DOHH2 (cell line): ENCODE measurements at regions not wholly inside any gene's neighbourhood (a gene's known extent, or its start where the extent isn't known, plus 50 kb on each side); places are given as distances from the start of the nearest gene placed in this dataset.

Experiments
- H3F3A ChIP-seq: fragments of 200-600 bp; sonication (generic), shearing (Covaris generic); 2 replicates; pipeline ENCODE4 v1.6.0; 2016; ENCODE audit warnings: antibody characterized with exemption, mild to moderate bottlenecking; ENCODE audit not compliant: control insufficient read depth, insufficient read depth
- H3K27ac ChIP-seq: fragments of 200-600 bp; sonication (generic); 2 replicates; pipeline ENCODE4 v1.5.1; 2014; ENCODE audit warnings: low read depth, mild to moderate bottlenecking, low read length, moderate library complexity
- H3K27me3 ChIP-seq: fragments of 200-600 bp; sonication (generic); 2 replicates; pipeline ENCODE4 v1.6.1; 2014; ENCODE audit warnings: mild to moderate bottlenecking, low read length, mixed read lengths; ENCODE audit not compliant: control insufficient read depth
- H3K36me3 ChIP-seq: fragments of 200-600 bp; sonication (generic); 2 replicates; pipeline ENCODE4 v1.6.1; 2014; ENCODE audit warnings: mild to moderate bottlenecking, low read length, moderate library complexity, mixed read lengths; ENCODE audit not compliant: control insufficient read depth
- H3K4me1 ChIP-seq: fragments of 200-600 bp; sonication (generic); 2 replicates; pipeline ENCODE4 v1.6.1; 2014; ENCODE audit warnings: mild to moderate bottlenecking, low read length, mixed read lengths; ENCODE audit not compliant: control insufficient read depth
- H3K4me2 ChIP-seq: fragments of 200-600 bp; sonication (generic); 2 replicates; pipeline ENCODE4 v1.6.0; 2014; ENCODE audit warnings: mild to moderate bottlenecking, low read length, moderate library complexity
- H3K4me3 ChIP-seq: fragments of 200-600 bp; sonication (generic); 2 replicates; pipeline ENCODE4 v1.5.1; 2014; ENCODE audit warnings: mild to moderate bottlenecking, low read length, mixed read lengths
- H3K79me2 ChIP-seq: fragments of 200-600 bp; sonication (generic); 2 replicates; pipeline ENCODE4 v1.6.1; 2014; ENCODE audit warnings: mild to moderate bottlenecking, low read length, mixed read lengths; ENCODE audit not compliant: control insufficient read depth
- H3K9me2 ChIP-seq: fragments of 200-600 bp; sonication (generic); replicated peaks from 2 replicates; pipeline ENCODE4 v1.6.1; 2014; ENCODE audit warnings: mild to moderate bottlenecking, low read length, mixed read lengths; ENCODE audit not compliant: control insufficient read depth
- H3K9me3 ChIP-seq: fragments of 200-600 bp; sonication (generic); 2 replicates; pipeline ENCODE4 v1.6.1; 2014; ENCODE audit warnings: antibody characterized with exemption, low read length, mixed read lengths; ENCODE audit not compliant: control insufficient read depth, insufficient read depth
- H4K20me1 ChIP-seq: fragments of 200-600 bp; sonication (generic); 2 replicates; pipeline ENCODE4 v1.6.0; 2014; ENCODE audit warnings: low read depth, mild to moderate bottlenecking, antibody characterized with exemption, low read length, moderate library complexity; ENCODE audit not compliant: control insufficient read depth, insufficient read depth
- EZH2phosphoT487 ChIP-seq: fragments of 200-600 bp; sonication (generic); IDR thresholded peaks from 2 replicates; pipeline ENCODE4 v1.6.1; 2017; ENCODE audit warnings: borderline replicate concordance, mild to moderate bottlenecking, antibody characterized with exemption, low read length, moderate library complexity, mixed read lengths
- TF ChIP-seq, protein P1 (sequence below): fragments of 200-600 bp; sonication (generic); IDR thresholded peaks from one replicate; pipeline ENCODE4 v1.5.1; 2014; ENCODE audit warnings: antibody characterized with exemption, mild to moderate bottlenecking, low read depth, low read length; ENCODE audit not compliant: poor library complexity, severe bottlenecking

DNA sequence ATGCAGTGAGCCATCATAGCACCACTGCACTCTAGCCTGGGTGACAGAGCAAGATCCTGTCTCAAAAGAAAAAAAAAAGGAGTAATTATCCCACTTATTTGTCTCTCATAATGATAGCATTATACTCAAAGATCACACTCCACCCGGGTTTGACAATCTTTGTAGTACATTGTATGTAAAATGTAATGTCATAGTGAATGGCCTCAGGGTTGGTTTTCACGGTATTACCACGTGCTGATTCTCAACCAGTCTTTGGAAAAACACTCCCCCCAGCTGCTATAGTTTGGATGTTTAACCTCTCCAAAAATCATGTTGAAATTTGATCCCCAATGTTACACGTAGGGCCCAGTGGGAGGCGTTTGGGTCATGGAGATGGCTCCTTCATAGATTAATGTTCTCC, 402.4 kb upstream of the GRAMD2B start:
- H3K27ac ChIP-seq, result no peak overlapping the region
- H3K4me3 ChIP-seq, result no peak overlapping the region
- no peaks in the 10 kb centered on the region for H4K20me1 ChIP-seq
- H3K4me1 ChIP-seq, result no peaks in the 10 kb centered on the region
- H3K27me3 ChIP-seq, result no peaks in the 10 kb centered on the region
- no peaks in the 10 kb centered on the region for H3F3A ChIP-seq
- no peaks in the 10 kb centered on the region for H3K36me3 ChIP-seq
- TF ChIP-seq, protein P1, sequence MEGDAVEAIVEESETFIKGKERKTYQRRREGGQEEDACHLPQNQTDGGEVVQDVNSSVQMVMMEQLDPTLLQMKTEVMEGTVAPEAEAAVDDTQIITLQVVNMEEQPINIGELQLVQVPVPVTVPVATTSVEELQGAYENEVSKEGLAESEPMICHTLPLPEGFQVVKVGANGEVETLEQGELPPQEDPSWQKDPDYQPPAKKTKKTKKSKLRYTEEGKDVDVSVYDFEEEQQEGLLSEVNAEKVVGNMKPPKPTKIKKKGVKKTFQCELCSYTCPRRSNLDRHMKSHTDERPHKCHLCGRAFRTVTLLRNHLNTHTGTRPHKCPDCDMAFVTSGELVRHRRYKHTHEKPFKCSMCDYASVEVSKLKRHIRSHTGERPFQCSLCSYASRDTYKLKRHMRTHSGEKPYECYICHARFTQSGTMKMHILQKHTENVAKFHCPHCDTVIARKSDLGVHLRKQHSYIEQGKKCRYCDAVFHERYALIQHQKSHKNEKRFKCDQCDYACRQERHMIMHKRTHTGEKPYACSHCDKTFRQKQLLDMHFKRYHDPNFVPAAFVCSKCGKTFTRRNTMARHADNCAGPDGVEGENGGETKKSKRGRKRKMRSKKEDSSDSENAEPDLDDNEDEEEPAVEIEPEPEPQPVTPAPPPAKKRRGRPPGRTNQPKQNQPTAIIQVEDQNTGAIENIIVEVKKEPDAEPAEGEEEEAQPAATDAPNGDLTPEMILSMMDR, result no peak
- TF ChIP-seq EZH2phosphoT487, result no peak
- H3K9me3 ChIP-seq, result no peaks in the 10 kb centered on the region
- no peak overlapping the region for H3K4me2 ChIP-seq
- no peaks in the 10 kb centered on the region for H3K79me2 ChIP-seq
- no peaks in the 10 kb centered on the region for H3K9me2 ChIP-seq

DNA sequence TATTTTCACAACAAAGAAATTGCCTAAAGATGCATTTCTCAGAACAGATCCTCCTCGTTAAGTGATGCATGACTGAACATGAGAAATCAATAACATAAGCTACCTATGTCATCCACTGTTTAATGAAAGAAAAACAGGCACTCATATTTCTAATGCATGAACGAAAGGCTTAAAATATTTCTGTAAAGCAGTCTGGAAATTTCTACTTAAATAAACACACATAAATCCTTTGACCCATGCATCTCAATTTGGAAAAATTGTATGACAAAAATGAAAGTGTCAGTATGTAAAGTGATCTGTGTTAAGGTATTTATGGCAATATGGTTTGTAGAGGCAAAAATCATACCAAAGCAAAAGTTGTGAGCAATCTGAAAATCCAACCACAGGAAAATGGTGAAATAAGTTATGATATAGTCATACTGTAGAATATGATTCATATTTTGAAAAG, 399.2 kb upstream of the GRAMD2B start:
- Histone ChIP-seq H3K79me2 (no peaks in the 10 kb centered on the region), H3K27me3 (no peaks in the 10 kb centered on the region), H3F3A (no peaks in the 10 kb centered on the region), H3K36me3 (no peaks in the 10 kb centered on the region), H3K9me2 (no peaks in the 10 kb centered on the region), H3K27ac (no peak overlapping the region), H4K20me1 (no peaks in the 10 kb centered on the region), H3K4me3 (no peak overlapping the region), H3K4me1 (no peaks in the 10 kb centered on the region), H3K9me3 (no peaks in the 10 kb centered on the region), H3K4me2 (no peak overlapping the region)
- no peak for TF ChIP-seq EZH2phosphoT487
- TF ChIP-seq, protein P1, result no peak

DNA sequence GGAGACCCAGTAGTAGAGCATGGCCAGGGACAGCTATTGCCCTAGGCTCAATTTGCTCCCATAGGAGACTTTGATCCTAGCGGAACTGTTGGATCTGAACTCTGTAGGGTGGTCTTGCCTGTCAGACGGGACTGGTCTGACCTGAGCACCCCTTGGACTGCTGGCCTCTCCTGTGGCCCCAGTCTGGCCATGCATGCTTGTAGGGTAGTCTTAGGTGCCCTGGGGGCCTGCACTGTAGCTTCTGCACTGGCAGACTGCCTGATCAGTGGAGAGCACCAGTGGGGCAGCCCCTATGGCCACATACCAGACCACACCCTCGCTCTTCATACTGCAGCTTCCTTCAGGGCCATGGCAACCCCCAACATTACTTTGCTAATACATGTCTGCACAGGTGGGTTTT, 396.1 kb upstream of the GRAMD2B start:
- Histone ChIP-seq H3K27ac (no peak overlapping the region), H3K27me3 (no peaks in the 10 kb centered on the region), H3K4me1 (no peaks in the 10 kb centered on the region), H4K20me1 (no peaks in the 10 kb centered on the region), H3F3A (no peaks in the 10 kb centered on the region), H3K36me3 (no peaks in the 10 kb centered on the region), H3K4me2 (no peak overlapping the region), H3K79me2 (no peaks in the 10 kb centered on the region), H3K9me3 (no peaks in the 10 kb centered on the region), H3K9me2 (no peaks in the 10 kb centered on the region), H3K4me3 (no peak overlapping the region)
- no peak for TF ChIP-seq EZH2phosphoT487
- TF ChIP-seq, protein P1, result no peak

DNA sequence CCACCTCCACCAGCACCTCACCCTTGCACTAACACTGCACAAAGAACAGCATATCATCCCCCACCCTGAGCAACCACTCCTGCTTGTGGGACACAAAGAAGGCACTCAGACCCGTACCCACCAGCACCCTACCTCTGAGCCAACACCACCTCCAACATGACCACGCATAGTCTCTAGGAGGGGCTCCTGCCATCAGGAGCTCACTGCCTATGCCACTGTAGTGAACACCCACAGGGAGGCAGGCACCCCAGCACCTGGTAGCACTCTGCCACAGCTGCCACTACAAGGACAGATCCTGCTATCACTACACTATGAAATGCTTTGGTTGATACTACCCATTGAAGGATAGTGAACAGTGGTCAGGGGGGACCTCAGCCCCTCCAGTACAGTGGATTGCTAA, 395.6 kb upstream of the GRAMD2B start:
- Histone ChIP-seq H3F3A (no peaks in the 10 kb centered on the region), H3K9me3 (no peaks in the 10 kb centered on the region), H3K4me3 (no peak overlapping the region), H3K4me1 (no peaks in the 10 kb centered on the region), H4K20me1 (no peaks in the 10 kb centered on the region), H3K79me2 (no peaks in the 10 kb centered on the region), H3K9me2 (no peaks in the 10 kb centered on the region), H3K4me2 (no peak overlapping the region), H3K27me3 (no peaks in the 10 kb centered on the region), H3K36me3 (no peaks in the 10 kb centered on the region), H3K27ac (no peak overlapping the region)
- TF ChIP-seq, protein P1, result no peak
- no peak for TF ChIP-seq EZH2phosphoT487
